ENCODE measurements at regions not wholly inside any gene's neighbourhood (a gene's known extent, or its start where the extent isn't known, plus 50 kb on each side); places are given as distances from the start of the nearest gene placed in this dataset.

- DNase-seq (ENCODE audit: insufficient read length) (no peak), FAIRE-seq (no peak)
- TF ChIP-seq POLR2A (IDR thresholded peaks at IDR 0.05; ENCODE audit: low read depth, low read length) (no peak), TAF1 (IDR thresholded peaks at IDR 0.05; ENCODE audit: borderline replicate concordance, low read depth, low read length) (no peak), POLR2AphosphoS5 (IDR thresholded peaks at IDR 0.05; ENCODE audit: low read depth, low read length) (no peak)
Observed at GRCh38 chr3:151995091-151995490, 121.6 kb downstream of the SUCNR1 start.

- FAIRE-seq (no peak), DNase-seq (ENCODE audit: insufficient read length) (no peak)
- TF ChIP-seq POLR2AphosphoS5 (IDR thresholded peaks at IDR 0.05; ENCODE audit: low read depth, low read length) (no peak), POLR2A (IDR thresholded peaks at IDR 0.05; ENCODE audit: low read depth, low read length) (no peak), TAF1 (IDR thresholded peaks at IDR 0.05; ENCODE audit: borderline replicate concordance, low read depth, low read length) (no peak)
Observed at GRCh38 chr3:151998744-151999143, 125.3 kb downstream of the SUCNR1 start.

- DNase-seq (ENCODE audit: insufficient read length) (no peak), FAIRE-seq (no peak)
- no peak for TF ChIP-seq POLR2A (IDR thresholded peaks at IDR 0.05; ENCODE audit: low read depth, low read length)
- TF ChIP-seq TAF1 (IDR thresholded peaks at IDR 0.05; ENCODE audit: borderline replicate concordance, low read depth, low read length): no peak
- no peak for TF ChIP-seq POLR2AphosphoS5 (IDR thresholded peaks at IDR 0.05; ENCODE audit: low read depth, low read length)
Observed at GRCh38 chr3:151999936-152000335, 126.5 kb downstream of the SUCNR1 start.

GRCh38 chr3:152011812-152012735 lies 138.6 kb downstream of the SUCNR1 start:
- FAIRE-seq (peak; percentile 67), DNase-seq (ENCODE audit: insufficient read length) (no peak)
- no peak for TF ChIP-seq POLR2A (IDR thresholded peaks at IDR 0.05; ENCODE audit: low read depth, low read length)

- no peak for TF ChIP-seq TAF1 (IDR thresholded peaks at IDR 0.05; ENCODE audit: borderline replicate concordance, low read depth, low read length)
- no peak for TF ChIP-seq POLR2A (IDR thresholded peaks at IDR 0.05; ENCODE audit: low read depth, low read length)
- TF ChIP-seq POLR2AphosphoS5 (IDR thresholded peaks at IDR 0.05; ENCODE audit: low read depth, low read length): no peak
- FAIRE-seq: no peak
- DNase-seq (ENCODE audit: insufficient read length): no peak
Observed at GRCh38 chr3:152019508-152019907, 146.1 kb downstream of the SUCNR1 start.

- TF ChIP-seq POLR2A (IDR thresholded peaks at IDR 0.05; ENCODE audit: low read depth, low read length) (no peak), TAF1 (IDR thresholded peaks at IDR 0.05; ENCODE audit: borderline replicate concordance, low read depth, low read length) (no peak), POLR2AphosphoS5 (IDR thresholded peaks at IDR 0.05; ENCODE audit: low read depth, low read length) (no peak)
- no peak for FAIRE-seq
- no peak for DNase-seq (ENCODE audit: insufficient read length)
Observed at GRCh38 chr3:152021951-152022461, 148.6 kb downstream of the SUCNR1 start.

- FAIRE-seq: no peak
- no peak for TF ChIP-seq TAF1 (IDR thresholded peaks at IDR 0.05; ENCODE audit: borderline replicate concordance, low read depth, low read length)
- no peak for TF ChIP-seq POLR2A (IDR thresholded peaks at IDR 0.05; ENCODE audit: low read depth, low read length)
- no peak for TF ChIP-seq POLR2AphosphoS5 (IDR thresholded peaks at IDR 0.05; ENCODE audit: low read depth, low read length)
Observed at GRCh38 chr3:152026033-152026556, 152.7 kb downstream of the SUCNR1 start.

GRCh38 chr3:152030320-152030719 lies 156.9 kb downstream of the SUCNR1 start:
- FAIRE-seq (no peak), DNase-seq (ENCODE audit: insufficient read length) (no peak)
- TF ChIP-seq POLR2A (IDR thresholded peaks at IDR 0.05; ENCODE audit: low read depth, low read length) (no peak), TAF1 (IDR thresholded peaks at IDR 0.05; ENCODE audit: borderline replicate concordance, low read depth, low read length) (no peak), POLR2AphosphoS5 (IDR thresholded peaks at IDR 0.05; ENCODE audit: low read depth, low read length) (no peak)

More at GRCh38 chr3:152026033-152026556, 152.7 kb downstream of the SUCNR1 start:
- no peak for DNase-seq (ENCODE audit: insufficient read length)

- TF ChIP-seq POLR2A (IDR thresholded peaks at IDR 0.05; ENCODE audit: low read depth, low read length) (no peak), TAF1 (IDR thresholded peaks at IDR 0.05; ENCODE audit: borderline replicate concordance, low read depth, low read length) (no peak), POLR2AphosphoS5 (IDR thresholded peaks at IDR 0.05; ENCODE audit: low read depth, low read length) (no peak)
- FAIRE-seq: no peak
- no peak for DNase-seq (ENCODE audit: insufficient read length)
Observed at GRCh38 chr3:152031321-152031720, 157.9 kb downstream of the SUCNR1 start.

GRCh38 chr3:152037297-152037696 lies 163.9 kb downstream of the SUCNR1 start:
- no peak for DNase-seq (ENCODE audit: insufficient read length)
- TF ChIP-seq POLR2AphosphoS5 (IDR thresholded peaks at IDR 0.05; ENCODE audit: low read depth, low read length): no peak
- TF ChIP-seq TAF1 (IDR thresholded peaks at IDR 0.05; ENCODE audit: borderline replicate concordance, low read depth, low read length): no peak
- no peak for FAIRE-seq

- FAIRE-seq (no peak), DNase-seq (ENCODE audit: insufficient read length) (no peak)
- TF ChIP-seq TAF1 (IDR thresholded peaks at IDR 0.05; ENCODE audit: borderline replicate concordance, low read depth, low read length) (no peak), POLR2A (IDR thresholded peaks at IDR 0.05; ENCODE audit: low read depth, low read length) (no peak), POLR2AphosphoS5 (IDR thresholded peaks at IDR 0.05; ENCODE audit: low read depth, low read length) (no peak)
Observed at GRCh38 chr3:152037953-152038352, 164.5 kb downstream of the SUCNR1 start.

- FAIRE-seq: no peak
- no peak for TF ChIP-seq TAF1 (IDR thresholded peaks at IDR 0.05; ENCODE audit: borderline replicate concordance, low read depth, low read length)
- TF ChIP-seq POLR2A (IDR thresholded peaks at IDR 0.05; ENCODE audit: low read depth, low read length): no peak
- TF ChIP-seq POLR2AphosphoS5 (IDR thresholded peaks at IDR 0.05; ENCODE audit: low read depth, low read length): no peak
- DNase-seq (ENCODE audit: insufficient read length): no peak
Observed at GRCh38 chr3:152038490-152038889, 165.0 kb downstream of the SUCNR1 start.
